Endothelial cell of umbilical vein (primary cell): ENCODE measurements at regions not wholly inside any gene's neighbourhood (a gene's known extent, or its start where the extent isn't known, plus 50 kb on each side); places are given as distances from the start of the nearest gene placed in this dataset.

Source experiments
- BruUV-seq: library from RNA; stranded (reverse); fragments of 400-500 nt; replicated peaks from 2 replicates; lab custom pipeline; 2021; lab: Mats Ljungman, UMichigan
- CTCF ChIA-PET: fragments of 300-600, 350-600 bp; sonication (Branson Sonifier 250); formaldehyde crosslinking; loops from one replicate; lab custom pipeline; 2021; ENCODE audit warnings: antibody characterized with exemption, inconsistent platforms; lab: Charles Lee
- POLR2A ChIA-PET: fragments of 300-600, 350-600 bp; sonication (Branson Sonifier 250); formaldehyde crosslinking; loops from one replicate; lab custom pipeline; 2021; ENCODE audit warnings: antibody characterized with exemption, inconsistent platforms; lab: Charles Lee
- DNase-seq: peaks from one replicate; pipeline ENCODE4 v3.0.0-alpha.2; 2011; ENCODE audit warnings: low read depth, low spot score
- FAIRE-seq: peaks from 2 replicates; lab custom pipeline; 2011; peaks lifted over from hg19 to GRCh38; lab: Jason Lieb, UNC
- H2AFZ ChIP-seq: 2 replicates; pipeline ENCODE4 v1.6.0; 2012; ENCODE audit warnings: low read depth, low read length, control low read depth, inconsistent platforms
- H3K27ac ChIP-seq: 2 replicates; pipeline ENCODE4 v1.5.1; 2011; ENCODE audit warnings: low read depth, mild to moderate bottlenecking, control low read depth, low read length, moderate library complexity; ENCODE audit not compliant: insufficient read depth
- H3K27me3 ChIP-seq, 2 experiments: 2 replicates each; pipeline versions ENCODE4 v1.6.0 to v1.6.1; 2011; ENCODE audit warnings: low read length in 2 of 2, mixed read lengths in 1 of 2; ENCODE audit not compliant: control insufficient read depth in 2 of 2, insufficient read depth in 2 of 2
- H3K36me3 ChIP-seq, 2 experiments: 2 replicates in 1 of 2; 3 replicates in 1 of 2; pipeline ENCODE4 v1.5.1; 2011; ENCODE audit warnings: low read length in 2 of 2, mild to moderate bottlenecking in 1 of 2, moderate library complexity in 1 of 2; ENCODE audit not compliant: control insufficient read depth in 2 of 2, insufficient read depth in 2 of 2; ENCODE audit errors: extremely low read depth in 1 of 2
- H3K4me1 ChIP-seq: 3 replicates; pipeline ENCODE4 v1.5.1; 2011; ENCODE audit warnings: mild to moderate bottlenecking, low read length; ENCODE audit not compliant: control insufficient read depth, insufficient read depth; ENCODE audit errors: extremely low read depth
- H3K4me2 ChIP-seq: 2 replicates; pipeline ENCODE4 v1.6.1; 2011; ENCODE audit warnings: low read length, control low read depth, mixed read lengths; ENCODE audit not compliant: insufficient read depth
- H3K4me3 ChIP-seq, 3 experiments: fragments of 200-600 bp in 1 of 3; sonication (generic), shearing (Covaris generic) in 1 of 3; replicated peaks in 1 of 3; 2 replicates each; pipeline ENCODE4 v1.5.1; 2011 to 2016; ENCODE audit warnings: control low read depth in 3 of 3, low read length in 3 of 3, mild to moderate bottlenecking in 2 of 3, inconsistent platforms in 1 of 3, low read depth in 1 of 3, moderate library complexity in 1 of 3; ENCODE audit not compliant: insufficient read depth in 1 of 3
- H3K79me2 ChIP-seq: 2 replicates; pipeline ENCODE4 v1.6.0; 2012; ENCODE audit warnings: low read length, inconsistent platforms; ENCODE audit not compliant: control insufficient read depth, insufficient read depth
- H3K9ac ChIP-seq: replicated peaks from 2 replicates; pipeline ENCODE3; 2011; ENCODE audit warnings: low read length, control low read depth; ENCODE audit not compliant: insufficient read depth; ENCODE audit errors: extremely low read depth
- H3K9me1 ChIP-seq: replicated peaks from 3 replicates; pipeline ENCODE4 v1.6.0; 2011; ENCODE audit warnings: mild to moderate bottlenecking, low read length; ENCODE audit not compliant: control insufficient read depth, insufficient read depth; ENCODE audit errors: extremely low read depth
- H3K9me3 ChIP-seq: replicated peaks from 2 replicates; pipeline ENCODE4 v1.5.1; 2012; ENCODE audit warnings: low read length, inconsistent platforms; ENCODE audit not compliant: control insufficient read depth, insufficient read depth
- H4K20me1 ChIP-seq: replicated peaks from 2 replicates; pipeline ENCODE3; 2011; ENCODE audit warnings: mild to moderate bottlenecking, low read length; ENCODE audit not compliant: control insufficient read depth, insufficient read depth; ENCODE audit errors: extremely low read depth
- EZH2 ChIP-seq: IDR thresholded peaks from 2 replicates; pipeline ENCODE4 v1.6.1; 2012; ENCODE audit warnings: borderline replicate concordance, low read depth, mild to moderate bottlenecking, moderate library complexity, low read length, inconsistent platforms; ENCODE audit not compliant: severe bottlenecking
- FOS ChIP-seq: IDR thresholded peaks from 2 replicates; pipeline ENCODE4 v1.6.1; 2011; ENCODE audit warnings: mild to moderate bottlenecking, low read length, moderate library complexity, borderline replicate concordance; ENCODE audit not compliant: insufficient read depth
- GATA2 ChIP-seq: IDR thresholded peaks from 2 replicates; pipeline ENCODE4 v1.7.0; 2011; ENCODE audit warnings: low read depth, mild to moderate bottlenecking, moderate library complexity, mixed read lengths, low read length; ENCODE audit not compliant: insufficient read length, insufficient read depth
- JUN ChIP-seq: IDR thresholded peaks from 2 replicates; pipeline ENCODE4 v1.6.1; 2011; ENCODE audit warnings: borderline replicate concordance, low read depth; ENCODE audit not compliant: insufficient read length, insufficient read depth
- MYC ChIP-seq: IDR thresholded peaks from one replicate; pipeline ENCODE4 v1.6.1; 2011; ENCODE audit warnings: mild to moderate bottlenecking, low read depth, low read length
- POLR2A ChIP-seq: IDR thresholded peaks from 2 replicates; pipeline ENCODE4 v1.6.1; 2012; ENCODE audit warnings: low read depth, mild to moderate bottlenecking, control low read depth, low read length
- POLR2AphosphoS5 ChIP-seq: IDR thresholded peaks from 2 replicates; pipeline ENCODE4 v1.6.1; 2012; ENCODE audit warnings: low read depth, mild to moderate bottlenecking, control low read depth, low read length, moderate library complexity; ENCODE audit not compliant: insufficient read depth
- dilution Hi-C: fragments of 300-500 bp; cut with MboI; formaldehyde crosslinking; loops from one replicate; pipeline ENCODE4 v1.15.0; 2019; ENCODE audit warnings: low sequenced_read_pairs; ENCODE audit not compliant: extremely low pct_ligation_motif_present
- intact Hi-C: fragments of 100-400 bp; cut with micrococcal nuclease; formaldehyde crosslinking; loops from one replicate; pipeline ENCODE4 v1.10.0; 2022
- TF ChIP-seq, protein P1 (sequence below): IDR thresholded peaks from 2 replicates; pipeline ENCODE4 v1.6.1; 2011; ENCODE audit not compliant: insufficient read depth, insufficient read length
- TF ChIP-seq, protein P2 (sequence below), 2 donors: IDR thresholded peaks; 1 replicate in 1 of 2; 2 replicates in 1 of 2; pipeline ENCODE4 v1.5.1; 2011; ENCODE audit warnings: low read length in 2 of 2, mild to moderate bottlenecking in 2 of 2, moderate library complexity in 2 of 2, control low read depth in 1 of 2, inconsistent platforms in 1 of 2, low read depth in 1 of 2; ENCODE audit not compliant: insufficient read depth in 1 of 2; ENCODE audit errors: extremely low read depth in 1 of 2

DNA sequence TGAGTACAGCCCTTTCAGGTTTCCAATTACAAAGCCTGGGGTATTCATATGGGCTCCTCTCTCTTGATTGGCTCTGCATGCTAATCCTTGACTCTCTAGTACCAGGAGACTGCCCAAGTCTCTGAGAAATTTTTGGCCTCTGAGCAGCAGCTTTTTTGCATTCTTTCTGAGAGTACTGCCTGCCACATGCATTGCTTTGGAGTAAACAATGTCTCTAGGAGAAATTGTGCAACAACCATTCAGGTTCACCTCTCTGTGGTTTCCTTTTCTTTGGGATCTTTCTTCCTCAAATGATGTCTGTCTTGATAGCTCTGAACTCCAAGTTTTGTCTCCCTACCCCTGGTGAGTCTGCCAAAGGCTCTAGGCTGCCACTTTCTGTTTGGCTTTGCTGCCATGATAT is 115.8 kb upstream of the SETBP1 start:
- H2AFZ ChIP-seq, result no peak overlapping the region
- H3K79me2 ChIP-seq, result no peaks in the 10 kb centered on the region
- BruUV-seq, result no TSS peak
- dilution Hi-C loops (no loop called here), intact Hi-C loops (no loop called here)
- no peaks in the 10 kb centered on the region for H4K20me1 ChIP-seq
- H3K27ac ChIP-seq, result no peak overlapping the region
- ChIA-PET CTCF (no interaction called here), POLR2A (no interaction called here)
- H3K9ac ChIP-seq, result no peak overlapping the region
- no peaks in the 10 kb centered on the region for H3K9me3 ChIP-seq
- FAIRE-seq (no peak), DNase-seq (no peak)
- no peaks in the 10 kb centered on the region for H3K4me1 ChIP-seq
- H3K36me3 ChIP-seq, result no peaks in the 10 kb centered on the region
- H3K4me2 ChIP-seq, result no peak overlapping the region
- H3K4me3 ChIP-seq, result no peak overlapping the region
- TF ChIP-seq, protein P1, sequence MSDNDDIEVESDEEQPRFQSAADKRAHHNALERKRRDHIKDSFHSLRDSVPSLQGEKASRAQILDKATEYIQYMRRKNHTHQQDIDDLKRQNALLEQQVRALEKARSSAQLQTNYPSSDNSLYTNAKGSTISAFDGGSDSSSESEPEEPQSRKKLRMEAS, result no peak
- no peak for TF ChIP-seq MYC
- TF ChIP-seq POLR2AphosphoS5, result no peak
- H3K27me3 ChIP-seq, result no peaks in the 10 kb centered on the region
- no peaks in the 10 kb centered on the region for H3K9me1 ChIP-seq

DNA sequence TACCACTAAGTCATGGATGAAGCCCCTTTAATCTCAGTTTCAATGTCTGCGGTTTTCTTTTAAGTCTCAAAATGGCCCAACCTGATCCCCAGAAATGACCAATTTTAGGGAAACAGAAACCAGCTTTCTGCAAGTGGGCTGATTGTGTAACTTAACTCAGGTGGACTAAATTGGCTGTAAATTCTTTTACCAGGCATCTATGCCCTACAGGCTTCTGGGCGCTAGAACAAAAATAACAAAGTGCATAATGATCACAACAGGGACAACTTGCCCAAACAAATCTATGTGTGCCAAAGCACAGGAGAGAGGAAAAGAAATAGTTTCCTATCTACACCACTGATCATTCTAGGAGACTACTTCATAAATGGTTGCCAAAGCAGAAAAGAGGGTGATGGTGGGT is 112.3 kb upstream of the SETBP1 start:
- no peak for FAIRE-seq
- H3K27me3 ChIP-seq, result no peaks in the 10 kb centered on the region

More for the DNA sequence above, 112.3 kb upstream of the SETBP1 start:
- intact Hi-C loops, result no loop called here
- DNase-seq, result no peak
- Histone ChIP-seq H3K4me3 (no peak overlapping the region), H2AFZ (no peak overlapping the region), H3K36me3 (no peaks in the 10 kb centered on the region), H3K27ac (no peak overlapping the region), H3K9me3 (no peaks in the 10 kb centered on the region), H3K4me2 (no peak overlapping the region), H3K9me1 (no peaks in the 10 kb centered on the region), H3K9ac (no peak overlapping the region), H3K79me2 (no peaks in the 10 kb centered on the region), H3K4me1 (no peaks in the 10 kb centered on the region), H4K20me1 (no peaks in the 10 kb centered on the region)
- ChIA-PET CTCF (no interaction called here), POLR2A (no interaction called here)
- dilution Hi-C loops, result no loop called here
- no TSS peak for BruUV-seq
- TF ChIP-seq MYC, result no peak
- no peak for TF ChIP-seq POLR2A
- TF ChIP-seq EZH2, result no peak
- TF ChIP-seq, protein P1, result no peak
- TF ChIP-seq FOS, result no peak
- TF ChIP-seq POLR2AphosphoS5, result no peak
- TF ChIP-seq GATA2, result no peak
- no peak for TF ChIP-seq JUN
- TF ChIP-seq, protein P2, sequence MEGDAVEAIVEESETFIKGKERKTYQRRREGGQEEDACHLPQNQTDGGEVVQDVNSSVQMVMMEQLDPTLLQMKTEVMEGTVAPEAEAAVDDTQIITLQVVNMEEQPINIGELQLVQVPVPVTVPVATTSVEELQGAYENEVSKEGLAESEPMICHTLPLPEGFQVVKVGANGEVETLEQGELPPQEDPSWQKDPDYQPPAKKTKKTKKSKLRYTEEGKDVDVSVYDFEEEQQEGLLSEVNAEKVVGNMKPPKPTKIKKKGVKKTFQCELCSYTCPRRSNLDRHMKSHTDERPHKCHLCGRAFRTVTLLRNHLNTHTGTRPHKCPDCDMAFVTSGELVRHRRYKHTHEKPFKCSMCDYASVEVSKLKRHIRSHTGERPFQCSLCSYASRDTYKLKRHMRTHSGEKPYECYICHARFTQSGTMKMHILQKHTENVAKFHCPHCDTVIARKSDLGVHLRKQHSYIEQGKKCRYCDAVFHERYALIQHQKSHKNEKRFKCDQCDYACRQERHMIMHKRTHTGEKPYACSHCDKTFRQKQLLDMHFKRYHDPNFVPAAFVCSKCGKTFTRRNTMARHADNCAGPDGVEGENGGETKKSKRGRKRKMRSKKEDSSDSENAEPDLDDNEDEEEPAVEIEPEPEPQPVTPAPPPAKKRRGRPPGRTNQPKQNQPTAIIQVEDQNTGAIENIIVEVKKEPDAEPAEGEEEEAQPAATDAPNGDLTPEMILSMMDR (IDR thresholded peaks at IDR 0.05; ENCODE audit: extremely low read depth in 1 of 2, insufficient read depth in 1 of 2, low read depth in 1 of 2, low read length in 2 of 2), result no peak
